HG03025 (cell line): ENCODE measurements at regions not wholly inside any gene's neighbourhood (a gene's known extent, or its start where the extent isn't known, plus 50 kb on each side); places are given as distances from the start of the nearest gene placed in this dataset.
"Not testable (repeated sequence)": the region's sequence is repeated elsewhere in the genome, so short reads cannot be mapped to it uniquely, and the experiment has no call there.

Experiments used
- ATAC-seq: cut with Tn5 transposase; IDR thresholded peaks from one replicate; pipeline ENCODE4 v1.9.1; 2021; ENCODE audit warnings: mild to moderate bottlenecking, moderate library complexity; ENCODE audit not compliant: unreplicated experiment, low FRiP score

DNA sequence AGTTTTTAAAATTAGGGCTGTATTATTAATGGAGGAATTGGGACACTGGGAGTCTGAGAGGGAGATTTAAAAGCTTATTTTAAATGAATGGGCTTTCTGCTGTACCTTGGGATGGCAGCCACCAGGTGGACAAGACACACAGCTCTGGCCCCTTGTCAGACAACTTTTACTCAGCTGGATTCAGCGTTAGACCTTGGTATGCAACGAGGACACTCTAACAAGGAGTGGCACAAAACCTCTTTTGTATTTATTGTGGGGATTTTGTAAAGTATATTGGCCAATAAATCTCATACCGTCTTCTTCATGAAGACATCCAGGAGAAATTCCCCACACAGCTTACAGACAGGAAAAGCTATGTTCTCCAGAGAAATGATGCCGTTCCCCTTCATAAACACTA, 105.7 kb downstream of the LCA5 start:
- ATAC-seq, result no peak

DNA sequence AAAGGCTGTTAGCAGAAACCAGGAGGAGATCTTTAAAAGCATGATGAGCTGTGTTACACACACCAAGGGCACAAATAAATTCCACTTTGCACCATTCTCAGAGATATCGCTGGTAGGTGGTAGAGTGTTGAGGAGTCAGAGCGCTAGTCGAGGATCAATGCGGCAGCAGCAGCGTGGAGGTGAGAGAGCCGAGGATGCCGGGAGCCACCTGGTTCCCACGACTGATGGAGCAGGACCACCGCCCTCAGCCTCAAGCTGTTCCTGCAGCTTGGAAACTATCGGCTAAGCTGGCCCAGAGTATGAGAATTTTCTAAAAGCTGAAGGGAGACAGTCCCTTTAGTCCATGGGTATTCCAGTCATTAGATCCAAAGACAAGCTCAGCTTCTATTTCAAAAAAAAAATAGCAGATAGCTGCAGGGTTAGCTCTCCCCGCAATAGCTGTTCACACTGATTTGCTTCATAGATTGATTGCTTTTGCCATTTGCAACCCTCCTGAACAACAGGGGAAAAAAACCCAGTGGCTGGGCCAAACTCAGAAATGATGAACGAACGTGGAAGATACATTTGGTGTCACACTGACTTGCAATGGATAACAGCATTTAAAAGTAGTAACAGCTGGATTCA, 106.2 kb downstream of the LCA5 start:
- ATAC-seq, result no peak

DNA sequence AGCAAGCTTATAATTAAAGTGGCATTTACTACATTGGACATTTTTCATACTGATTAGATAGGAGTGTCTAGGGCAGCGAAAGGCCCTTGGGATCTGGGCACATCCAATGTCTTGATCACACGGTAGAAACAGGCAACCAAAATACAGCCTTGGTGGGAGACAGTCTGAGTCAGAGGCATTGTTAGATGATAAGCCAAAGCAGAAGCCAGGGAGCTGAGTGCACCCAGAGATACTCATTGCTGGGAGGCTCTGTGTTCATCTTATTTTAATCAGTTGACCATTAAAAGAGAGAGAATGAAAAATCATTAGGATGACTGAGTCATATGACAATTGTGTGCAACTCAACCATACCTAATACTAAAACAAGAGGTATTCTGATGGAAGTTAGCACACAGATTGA, 109.5 kb downstream of the LCA5 start:
- ATAC-seq, result no peak

DNA sequence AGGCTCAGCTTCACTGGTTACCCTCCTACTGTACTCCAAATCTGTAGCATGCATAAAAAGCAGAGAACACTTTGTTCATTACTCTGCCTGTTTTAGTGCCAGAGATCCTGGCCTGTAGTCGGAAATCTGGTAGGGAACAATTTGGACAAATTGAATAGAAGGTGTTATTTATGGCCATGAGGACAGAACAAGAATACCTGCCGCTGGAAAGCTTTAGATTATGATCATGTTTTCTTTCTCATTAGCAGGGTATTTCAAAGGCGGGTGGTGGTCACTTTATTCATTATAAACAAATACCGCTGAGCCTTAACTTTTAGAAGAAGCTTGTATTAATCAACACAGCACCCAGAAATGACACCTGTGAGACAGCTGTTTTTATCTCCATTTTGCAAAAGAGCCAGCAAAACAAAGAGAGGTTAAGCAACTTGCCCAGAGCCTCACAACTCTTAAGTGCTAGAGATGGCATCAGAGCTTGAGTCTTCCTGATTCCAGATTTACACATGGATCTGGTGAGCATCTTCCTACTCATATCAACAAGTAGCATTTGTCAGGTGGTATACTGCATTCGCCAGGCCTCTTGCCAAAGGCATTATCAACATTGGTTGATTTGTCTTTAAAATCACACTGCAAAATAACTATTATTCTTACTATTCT, 110.5 kb downstream of the LCA5 start:
- no peak for ATAC-seq

DNA sequence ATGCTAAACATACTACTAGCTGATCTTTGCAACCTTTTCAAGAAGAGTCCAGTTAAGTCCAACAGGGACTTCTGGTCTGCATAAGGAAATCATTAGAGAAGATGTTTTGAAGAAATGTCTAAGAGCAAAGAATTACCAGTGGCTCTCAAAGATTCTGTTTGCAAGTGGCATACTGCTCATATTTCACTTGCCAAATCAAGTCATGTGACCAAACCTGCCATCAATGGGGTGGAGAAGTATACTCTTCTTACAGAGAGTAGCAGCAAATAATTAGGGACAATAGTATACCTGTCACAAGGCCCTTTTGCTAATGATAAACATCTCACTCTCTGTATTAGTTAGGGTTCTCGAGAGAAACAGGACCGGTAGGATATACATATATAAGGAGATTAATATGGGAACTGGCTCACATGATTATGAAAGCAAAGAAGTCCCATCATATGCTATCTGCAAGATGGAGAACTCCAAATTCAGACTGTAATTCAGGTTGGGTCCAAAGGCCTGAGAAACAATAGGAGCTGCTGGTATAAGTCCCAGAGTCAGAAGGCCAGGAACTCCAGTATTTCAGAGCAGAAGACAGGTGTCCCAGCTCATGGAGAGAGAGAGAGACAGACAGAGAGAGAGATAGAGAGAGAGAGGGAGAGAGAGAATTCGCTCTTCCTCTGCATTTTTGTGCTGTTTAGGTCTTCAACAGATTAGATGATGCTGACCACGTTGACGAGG, 111.5 kb downstream of the LCA5 start:
- no peak for ATAC-seq

DNA sequence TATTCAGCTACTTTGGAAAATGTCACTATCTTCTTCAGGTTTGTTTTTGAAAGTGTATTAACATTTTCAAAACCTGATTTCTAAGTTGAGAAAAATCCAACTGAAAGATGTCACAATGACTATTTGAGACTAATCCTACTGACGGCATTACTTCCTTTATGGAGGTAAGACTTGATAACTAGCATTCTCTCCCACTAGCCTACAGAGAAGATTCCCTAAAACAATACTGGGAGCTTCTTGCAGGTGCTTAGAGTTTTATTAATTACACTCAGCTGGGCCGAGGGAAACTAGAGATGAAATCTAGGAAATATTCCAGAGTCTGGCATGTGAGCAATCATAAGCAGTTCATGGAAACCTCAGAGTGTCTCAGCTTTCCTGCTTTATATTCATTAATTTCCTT, 114.0 kb downstream of the LCA5 start:
- ATAC-seq, result no peak

DNA sequence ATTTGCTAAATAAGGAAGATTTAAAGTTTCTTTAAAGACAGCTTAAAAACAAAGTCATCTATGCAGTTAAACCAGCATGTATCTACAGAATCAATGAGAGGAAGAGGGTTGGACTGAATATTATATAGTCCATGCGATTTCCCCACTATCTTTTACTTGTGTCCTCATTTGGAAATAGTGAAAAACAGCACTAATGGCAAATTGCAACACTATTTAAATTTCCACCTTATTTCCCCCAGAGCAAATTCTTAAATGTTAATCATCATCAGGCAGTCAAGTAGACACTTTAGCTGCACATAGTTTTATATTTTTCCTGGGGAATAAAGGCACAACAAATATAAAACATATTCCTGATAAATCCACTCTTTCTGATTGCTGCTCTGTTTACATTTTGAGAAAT, 114.6 kb downstream of the LCA5 start:
- ATAC-seq, result no peak

DNA sequence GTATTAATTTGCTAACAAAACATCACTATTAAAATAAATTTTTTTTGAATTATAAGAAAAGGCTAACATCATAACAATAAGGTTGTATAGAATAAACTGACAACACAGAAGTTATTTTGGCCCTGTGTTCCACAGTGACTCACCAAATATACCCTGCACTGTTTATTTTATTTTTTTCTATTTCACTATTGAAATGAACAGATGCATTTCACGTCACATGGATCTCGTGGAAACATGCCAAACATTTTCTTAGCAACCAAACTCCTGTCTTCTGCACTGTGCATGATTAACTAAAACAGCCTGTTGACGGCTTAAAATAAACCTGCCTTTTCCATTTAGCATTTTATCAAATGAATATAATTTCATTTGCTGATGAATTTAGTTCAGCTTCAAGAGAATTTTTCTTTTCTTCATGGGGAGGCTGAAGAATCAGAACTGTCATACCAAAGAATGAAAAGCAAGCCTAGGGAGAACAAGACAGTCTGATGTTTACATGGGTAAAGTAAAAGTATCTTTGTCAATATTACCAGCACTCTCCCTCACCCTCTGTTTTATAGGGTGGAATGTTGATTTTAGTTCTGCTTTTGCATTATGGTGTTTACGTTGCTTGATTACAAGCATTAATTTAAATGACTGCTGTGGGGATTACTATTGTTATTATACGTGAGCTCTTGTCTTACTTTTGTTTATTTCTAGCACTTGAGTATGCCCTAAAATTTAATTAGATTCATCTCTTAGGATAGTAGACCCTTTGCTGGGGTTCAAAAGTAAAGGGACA, 115.3 kb downstream of the LCA5 start:
- ATAC-seq, result no peak

DNA sequence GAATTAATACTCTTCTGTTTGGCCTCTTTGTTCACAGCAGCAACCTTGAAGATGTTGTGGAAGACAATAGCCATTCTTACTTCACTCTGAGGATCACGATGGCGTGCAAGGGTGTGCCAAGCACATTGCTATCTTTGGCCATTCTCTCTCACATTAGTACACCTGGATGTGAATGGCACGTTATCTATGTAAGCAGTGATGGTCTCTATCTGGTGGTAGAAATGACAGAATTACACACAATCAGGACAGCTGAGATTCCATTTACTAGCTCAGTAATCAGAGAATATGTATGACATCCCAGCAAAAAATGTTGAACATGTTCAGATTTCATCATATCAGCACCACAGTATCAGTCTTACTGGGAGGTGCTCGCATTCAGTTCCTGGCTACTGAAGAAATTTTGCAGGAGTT, 116.2 kb downstream of the LCA5 start:
- no peak for ATAC-seq

DNA sequence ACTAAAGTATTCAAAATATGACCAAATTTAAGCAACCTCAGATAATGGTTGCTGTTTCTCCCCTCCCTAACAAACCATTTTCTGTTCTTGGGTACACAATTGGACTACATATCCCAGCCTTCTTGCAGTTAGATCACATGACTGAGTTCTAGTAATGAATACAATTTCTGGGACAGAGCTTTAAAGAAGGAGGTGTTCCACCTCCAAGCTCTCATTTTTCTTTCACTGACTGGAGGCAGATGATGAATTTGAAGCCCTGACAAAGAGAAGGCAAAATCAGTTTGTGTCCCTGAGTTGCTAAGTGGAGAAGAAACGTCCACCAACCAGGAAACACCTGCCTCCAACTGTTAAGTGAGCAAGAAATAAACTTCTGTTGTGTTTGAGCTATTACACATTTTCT, 117.2 kb downstream of the LCA5 start:
- no peak for ATAC-seq

DNA sequence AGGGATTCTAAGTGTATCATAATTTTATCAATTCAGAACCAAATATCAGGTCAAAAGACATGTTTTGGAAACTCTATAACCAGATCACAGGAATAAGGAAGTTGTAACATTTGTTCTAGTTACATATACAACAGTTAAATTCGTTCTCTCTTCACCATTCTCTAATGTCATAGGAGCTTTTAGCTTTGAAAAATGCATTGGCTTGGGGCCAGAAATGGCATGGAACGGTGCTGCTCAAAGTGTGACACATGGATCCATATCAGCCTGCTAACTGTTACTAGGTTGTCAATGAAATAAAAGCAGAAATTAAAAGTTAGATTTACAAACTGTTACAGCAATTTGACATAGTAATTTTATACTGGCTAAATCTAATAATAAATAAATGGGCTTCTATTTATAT, 120.3 kb downstream of the LCA5 start:
- ATAC-seq, result no peak

DNA sequence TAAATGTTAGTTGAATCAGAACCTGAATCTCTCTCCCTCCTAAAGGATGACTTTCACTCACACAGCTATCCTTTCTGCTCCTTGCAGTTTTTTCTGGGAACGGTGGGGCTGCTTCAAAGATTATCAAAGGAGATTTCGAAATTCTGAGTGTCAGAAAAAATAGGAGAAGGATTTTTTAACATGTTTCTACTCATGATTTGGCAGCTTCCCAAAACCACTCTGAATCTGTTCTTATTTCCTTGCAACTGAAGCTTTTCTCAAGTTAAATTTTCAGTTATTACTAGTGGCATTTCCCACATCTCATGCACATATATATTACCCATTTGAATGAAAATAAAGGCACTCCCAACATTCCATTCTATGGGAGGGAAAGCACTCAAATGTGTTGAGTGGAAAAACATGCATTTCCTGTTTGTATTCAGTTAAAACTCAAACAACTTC, 123.6 kb downstream of the LCA5 start:
- no peak for ATAC-seq

DNA sequence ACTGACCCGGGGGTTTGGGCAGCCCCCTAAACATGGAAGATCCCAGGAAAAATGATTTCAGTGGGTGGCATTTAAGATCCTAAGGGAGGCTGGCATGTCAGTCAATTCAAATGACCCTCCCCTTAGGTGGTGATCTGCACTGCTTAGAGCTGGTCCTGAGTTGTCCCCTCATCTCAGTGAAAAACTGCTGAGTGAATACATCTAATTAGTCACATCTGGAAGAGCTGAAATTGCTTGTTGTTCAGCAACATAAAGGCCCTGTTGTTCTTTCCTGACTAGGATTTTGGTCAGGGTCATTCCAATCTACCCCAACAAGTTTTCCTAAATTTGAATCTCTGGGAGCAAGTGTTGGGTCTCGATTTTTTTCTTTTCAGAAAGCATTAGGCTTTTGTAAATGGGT, 126.4 kb downstream of the LCA5 start:
- no peak for ATAC-seq

DNA sequence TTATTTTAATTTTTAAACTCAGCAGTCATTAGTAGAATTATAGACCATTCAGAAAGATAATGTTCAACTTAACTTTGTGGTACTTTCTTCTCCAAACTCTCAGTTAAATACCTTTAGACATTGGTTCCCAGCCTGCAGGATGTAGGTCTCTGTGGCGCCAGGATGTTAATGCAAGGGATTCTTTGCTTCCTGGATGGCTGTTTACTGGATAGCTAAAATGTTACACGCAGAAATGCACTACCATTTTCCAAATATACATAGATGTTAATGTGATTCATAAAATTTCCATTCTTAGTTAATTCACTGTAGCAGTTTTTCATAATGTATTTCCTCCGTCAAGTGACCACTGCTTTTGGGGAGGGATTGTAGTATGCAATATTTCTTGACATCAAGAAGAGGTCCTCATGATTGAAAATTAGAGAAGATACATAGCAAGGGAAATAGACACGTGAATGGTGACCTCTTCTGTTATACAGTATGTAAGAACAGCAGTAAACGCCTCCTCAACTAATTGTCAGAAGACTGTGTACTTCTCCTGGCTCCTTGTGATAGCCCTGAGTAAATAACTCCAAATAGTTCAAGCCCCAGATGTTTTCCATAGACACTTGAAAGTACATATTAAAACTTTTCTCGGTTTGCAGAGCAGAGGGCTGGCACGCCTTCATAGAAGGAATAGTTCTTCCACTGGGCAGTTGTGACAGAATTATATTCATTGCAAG, 128.8 kb downstream of the LCA5 start:
- no peak for ATAC-seq

DNA sequence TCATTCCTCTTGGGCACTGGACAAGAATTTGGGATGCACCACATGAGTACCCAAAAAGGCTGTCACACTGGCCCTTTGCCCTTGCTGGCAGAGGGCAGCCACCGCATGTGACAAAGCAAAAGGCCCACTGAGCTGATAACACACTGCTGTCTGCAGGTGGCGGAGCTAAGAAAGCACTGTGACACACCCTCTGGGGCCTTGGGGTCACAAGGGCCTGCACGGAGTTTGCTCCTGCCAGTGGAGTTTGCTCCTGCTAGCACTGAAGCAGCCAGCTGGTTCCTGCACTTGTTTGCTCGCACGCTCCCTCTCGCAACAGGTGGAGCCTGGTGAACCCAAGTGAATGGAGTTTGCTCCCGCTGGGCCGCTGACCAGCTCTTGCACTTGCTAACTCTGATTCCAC, 132.6 kb downstream of the LCA5 start:
- no peak for ATAC-seq

DNA sequence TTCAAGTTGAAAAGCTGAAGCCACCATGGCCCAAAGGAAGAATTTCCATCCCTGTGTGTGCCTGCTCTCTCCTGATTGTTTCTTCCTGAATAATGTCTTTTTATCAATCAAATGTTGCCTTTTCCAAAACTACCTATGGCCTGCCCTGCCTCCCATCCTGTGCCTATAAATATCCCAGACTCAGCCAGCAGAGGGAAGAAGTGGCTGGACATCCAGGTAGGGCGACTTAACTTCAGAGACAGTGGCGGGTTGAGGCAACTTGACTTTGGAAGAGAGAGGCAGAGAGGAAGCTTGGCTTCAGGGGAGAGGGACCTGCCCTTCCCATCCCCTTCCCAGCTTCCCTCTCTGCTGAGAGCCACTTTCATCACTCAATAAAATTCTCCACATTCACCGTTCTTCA, 133.0 kb downstream of the LCA5 start:
- ATAC-seq, result no peak

DNA sequence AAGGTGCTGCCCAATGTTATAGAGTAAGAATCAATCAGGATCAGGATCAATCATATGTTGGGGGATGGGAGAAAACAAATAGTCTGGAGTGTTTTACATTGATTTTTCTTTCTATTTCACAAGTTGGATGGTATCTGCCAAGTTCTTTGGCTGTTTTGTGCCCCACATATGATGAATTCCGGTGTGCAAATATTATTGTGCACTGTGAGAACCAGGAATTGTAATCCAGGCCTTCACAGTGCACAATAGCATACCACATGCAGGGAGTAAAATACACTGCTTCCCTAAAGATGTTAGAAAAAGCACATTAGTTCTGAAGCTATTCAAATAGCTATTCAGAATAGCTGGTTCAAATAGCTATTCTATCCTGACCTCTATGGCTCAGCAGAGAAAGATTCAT, 133.7 kb downstream of the LCA5 start:
- ATAC-seq, result no peak

DNA sequence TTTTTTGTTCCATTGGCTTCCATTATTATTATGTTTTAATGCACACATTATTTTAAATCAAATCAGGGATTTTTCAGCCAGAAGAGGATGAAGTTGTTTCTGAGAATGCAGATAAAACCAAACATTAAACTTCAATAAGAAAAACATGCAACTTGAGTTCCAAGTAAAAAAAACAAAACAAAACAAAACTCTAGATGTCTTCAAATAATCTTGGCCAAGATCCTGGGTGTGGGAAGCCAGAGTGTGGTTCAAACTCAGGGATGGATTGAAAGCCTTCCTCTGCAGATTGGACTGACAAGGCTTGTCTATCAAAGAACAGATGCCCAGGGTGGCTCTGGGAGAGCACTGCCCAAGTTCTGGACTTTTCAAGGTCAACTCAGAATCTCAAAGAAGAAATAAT, 134.1 kb downstream of the LCA5 start:
- ATAC-seq, result no peak

DNA sequence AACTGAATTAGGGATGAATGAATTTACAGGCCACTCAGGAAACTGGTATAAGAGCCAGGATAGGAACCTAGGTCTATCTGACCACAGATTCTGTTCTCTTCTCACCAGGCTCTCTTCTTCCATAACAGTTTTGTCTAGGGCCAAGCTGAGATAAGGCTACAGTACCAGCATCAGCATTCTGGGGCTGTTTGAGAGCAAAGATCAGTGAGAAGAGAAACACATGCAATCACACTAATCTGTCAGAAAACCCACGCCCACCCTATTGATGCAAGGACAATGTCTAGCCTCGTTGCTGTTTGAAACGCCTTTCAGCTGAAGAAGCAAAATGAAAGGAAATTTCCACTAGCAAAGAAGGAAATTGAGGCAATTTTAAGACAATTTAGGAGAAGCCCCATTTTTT, 137.7 kb downstream of the LCA5 start:
- no peak for ATAC-seq

DNA sequence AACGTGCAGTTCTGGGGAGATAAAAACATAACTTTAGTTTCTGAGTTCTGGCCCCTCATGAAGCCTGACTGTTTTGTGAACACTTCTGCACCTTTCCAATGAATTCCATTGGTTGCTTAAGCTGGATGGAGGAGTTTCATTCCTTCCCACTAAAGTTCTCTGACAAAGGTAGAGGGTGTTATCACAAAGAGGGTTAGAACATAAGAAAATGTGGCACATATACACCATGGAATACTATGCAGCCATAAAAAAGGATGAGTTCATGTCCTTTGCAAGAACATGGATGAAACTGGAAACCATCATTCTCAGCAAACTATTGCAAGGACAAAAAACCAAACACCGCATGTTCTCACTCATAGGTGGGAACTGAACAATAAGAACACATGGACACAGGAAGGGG, 138.6 kb downstream of the LCA5 start:
- ATAC-seq, result not testable (repeated sequence)

DNA sequence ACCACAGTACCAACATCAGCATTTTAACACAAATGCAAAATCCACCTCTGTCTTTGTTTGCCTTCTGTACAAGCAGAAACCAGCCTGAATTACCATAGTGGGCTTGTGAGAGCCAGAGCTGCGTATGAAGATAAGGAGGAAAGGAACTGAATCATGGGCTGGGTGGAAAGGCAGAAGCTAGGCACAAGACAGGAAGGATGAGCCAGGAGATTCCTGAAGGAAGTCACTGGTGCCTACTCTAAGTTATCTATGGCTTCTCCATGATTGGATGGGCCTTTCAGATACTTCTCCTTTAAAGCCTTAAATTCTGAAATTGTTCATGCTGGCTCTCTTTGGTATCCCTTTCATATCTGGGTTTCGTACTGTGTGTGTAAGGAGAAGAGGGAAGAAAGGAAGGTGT, 140.6 kb downstream of the LCA5 start:
- no peak for ATAC-seq
